ENCODE measurements at regions not wholly inside any gene's neighbourhood (a gene's known extent, or its start where the extent isn't known, plus 50 kb on each side); places are given as distances from the start of the nearest gene placed in this dataset.

DNA sequence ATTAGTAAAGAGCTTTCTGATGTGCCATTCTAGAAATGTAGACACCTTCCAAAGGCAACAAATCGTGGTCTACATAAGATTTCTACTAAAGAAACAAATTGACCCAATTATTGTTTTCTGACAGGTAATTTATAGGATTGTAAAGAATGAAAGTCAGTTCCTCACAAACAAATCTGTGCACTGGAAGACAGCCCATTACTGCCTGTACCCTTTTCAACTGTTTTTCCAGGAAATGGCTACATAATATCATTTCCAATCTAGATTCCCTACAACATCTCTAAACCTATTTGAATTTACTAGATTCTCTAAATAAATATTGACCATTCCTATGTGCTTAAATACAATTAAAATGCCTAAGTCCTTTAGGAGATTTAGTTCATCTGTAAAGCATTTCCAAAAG, 939.1 kb downstream of the FSCB start:
- TF ChIP-seq, protein P1, sequence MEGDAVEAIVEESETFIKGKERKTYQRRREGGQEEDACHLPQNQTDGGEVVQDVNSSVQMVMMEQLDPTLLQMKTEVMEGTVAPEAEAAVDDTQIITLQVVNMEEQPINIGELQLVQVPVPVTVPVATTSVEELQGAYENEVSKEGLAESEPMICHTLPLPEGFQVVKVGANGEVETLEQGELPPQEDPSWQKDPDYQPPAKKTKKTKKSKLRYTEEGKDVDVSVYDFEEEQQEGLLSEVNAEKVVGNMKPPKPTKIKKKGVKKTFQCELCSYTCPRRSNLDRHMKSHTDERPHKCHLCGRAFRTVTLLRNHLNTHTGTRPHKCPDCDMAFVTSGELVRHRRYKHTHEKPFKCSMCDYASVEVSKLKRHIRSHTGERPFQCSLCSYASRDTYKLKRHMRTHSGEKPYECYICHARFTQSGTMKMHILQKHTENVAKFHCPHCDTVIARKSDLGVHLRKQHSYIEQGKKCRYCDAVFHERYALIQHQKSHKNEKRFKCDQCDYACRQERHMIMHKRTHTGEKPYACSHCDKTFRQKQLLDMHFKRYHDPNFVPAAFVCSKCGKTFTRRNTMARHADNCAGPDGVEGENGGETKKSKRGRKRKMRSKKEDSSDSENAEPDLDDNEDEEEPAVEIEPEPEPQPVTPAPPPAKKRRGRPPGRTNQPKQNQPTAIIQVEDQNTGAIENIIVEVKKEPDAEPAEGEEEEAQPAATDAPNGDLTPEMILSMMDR (IDR thresholded peaks at IDR 0.05) = no peak
- TF ChIP-seq POLR2A (IDR thresholded peaks at IDR 0.05; ENCODE audit: low read length) (no peak), POLR2AphosphoS2 (conservative IDR thresholded peaks at IDR 0.05; ENCODE audit: low read length) (no peak), RAD21 (conservative IDR thresholded peaks at IDR 0.05 in 1 of 2, IDR thresholded peaks at IDR 0.05 in 1 of 2) (no peak), CHD2 (IDR thresholded peaks at IDR 0.05; ENCODE audit: low read length, partially characterized antibody) (no peak), NFE2L2 (conservative IDR thresholded peaks at IDR 0.05; ENCODE audit: low read length) (no peak), JUNB (IDR thresholded peaks at IDR 0.05) (no peak), MAFK (IDR thresholded peaks at IDR 0.05; ENCODE audit: partially characterized antibody) (no peak), EHMT2 (IDR thresholded peaks at IDR 0.05; ENCODE audit: low read depth) (no peak)
- TF ChIP-seq, protein P2, sequence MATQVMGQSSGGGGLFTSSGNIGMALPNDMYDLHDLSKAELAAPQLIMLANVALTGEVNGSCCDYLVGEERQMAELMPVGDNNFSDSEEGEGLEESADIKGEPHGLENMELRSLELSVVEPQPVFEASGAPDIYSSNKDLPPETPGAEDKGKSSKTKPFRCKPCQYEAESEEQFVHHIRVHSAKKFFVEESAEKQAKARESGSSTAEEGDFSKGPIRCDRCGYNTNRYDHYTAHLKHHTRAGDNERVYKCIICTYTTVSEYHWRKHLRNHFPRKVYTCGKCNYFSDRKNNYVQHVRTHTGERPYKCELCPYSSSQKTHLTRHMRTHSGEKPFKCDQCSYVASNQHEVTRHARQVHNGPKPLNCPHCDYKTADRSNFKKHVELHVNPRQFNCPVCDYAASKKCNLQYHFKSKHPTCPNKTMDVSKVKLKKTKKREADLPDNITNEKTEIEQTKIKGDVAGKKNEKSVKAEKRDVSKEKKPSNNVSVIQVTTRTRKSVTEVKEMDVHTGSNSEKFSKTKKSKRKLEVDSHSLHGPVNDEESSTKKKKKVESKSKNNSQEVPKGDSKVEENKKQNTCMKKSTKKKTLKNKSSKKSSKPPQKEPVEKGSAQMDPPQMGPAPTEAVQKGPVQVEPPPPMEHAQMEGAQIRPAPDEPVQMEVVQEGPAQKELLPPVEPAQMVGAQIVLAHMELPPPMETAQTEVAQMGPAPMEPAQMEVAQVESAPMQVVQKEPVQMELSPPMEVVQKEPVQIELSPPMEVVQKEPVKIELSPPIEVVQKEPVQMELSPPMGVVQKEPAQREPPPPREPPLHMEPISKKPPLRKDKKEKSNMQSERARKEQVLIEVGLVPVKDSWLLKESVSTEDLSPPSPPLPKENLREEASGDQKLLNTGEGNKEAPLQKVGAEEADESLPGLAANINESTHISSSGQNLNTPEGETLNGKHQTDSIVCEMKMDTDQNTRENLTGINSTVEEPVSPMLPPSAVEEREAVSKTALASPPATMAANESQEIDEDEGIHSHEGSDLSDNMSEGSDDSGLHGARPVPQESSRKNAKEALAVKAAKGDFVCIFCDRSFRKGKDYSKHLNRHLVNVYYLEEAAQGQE (IDR thresholded peaks at IDR 0.05) = no peak
- TF ChIP-seq, protein P3, sequence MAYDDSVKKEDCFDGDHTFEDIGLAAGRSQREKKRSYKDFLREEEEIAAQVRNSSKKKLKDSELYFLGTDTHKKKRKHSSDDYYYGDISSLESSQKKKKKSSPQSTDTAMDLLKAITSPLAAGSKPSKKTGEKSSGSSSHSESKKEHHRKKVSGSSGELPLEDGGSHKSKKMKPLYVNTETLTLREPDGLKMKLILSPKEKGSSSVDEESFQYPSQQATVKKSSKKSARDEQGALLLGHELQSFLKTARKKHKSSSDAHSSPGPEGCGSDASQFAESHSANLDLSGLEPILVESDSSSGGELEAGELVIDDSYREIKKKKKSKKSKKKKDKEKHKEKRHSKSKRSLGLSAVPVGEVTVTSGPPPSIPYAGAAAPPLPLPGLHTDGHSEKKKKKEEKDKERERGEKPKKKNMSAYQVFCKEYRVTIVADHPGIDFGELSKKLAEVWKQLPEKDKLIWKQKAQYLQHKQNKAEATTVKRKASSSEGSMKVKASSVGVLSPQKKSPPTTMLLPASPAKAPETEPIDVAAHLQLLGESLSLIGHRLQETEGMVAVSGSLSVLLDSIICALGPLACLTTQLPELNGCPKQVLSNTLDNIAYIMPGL (CRISPR knock-in tag; IDR thresholded peaks at IDR 0.05; ENCODE audit: borderline replicate concordance) = no peak
- TF ChIP-seq, protein P4, sequence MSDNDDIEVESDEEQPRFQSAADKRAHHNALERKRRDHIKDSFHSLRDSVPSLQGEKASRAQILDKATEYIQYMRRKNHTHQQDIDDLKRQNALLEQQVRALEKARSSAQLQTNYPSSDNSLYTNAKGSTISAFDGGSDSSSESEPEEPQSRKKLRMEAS (IDR thresholded peaks at IDR 0.05) = no peak
